ENCODE measurements at regions not wholly inside any gene's neighbourhood (a gene's known extent, or its start where the extent isn't known, plus 50 kb on each side); places are given as distances from the start of the nearest gene placed in this dataset.

- no peak for DNase-seq
- Mint-ChIP-seq H3K36me3 (ENCODE audit: low read depth) (no peaks in the 10 kb centered on the region), H3K4me3 (no peak overlapping the region), H3K9me3 (no peaks in the 10 kb centered on the region), H3K4me1 (no peaks in the 10 kb centered on the region), H3K27ac (no peak overlapping the region), H3K27me3 (peaks cover 4% of the 10 kb centered on the region)
- intact Hi-C loops (cut with micrococcal nuclease), result no loop called here
- POLR2A ChIA-PET, result no interaction called here
- ATAC-seq (ENCODE audit: low read depth), result no peak
- no peak for TF ChIP-seq CTCF (IDR thresholded peaks at IDR 0.05)
- CTCF ChIA-PET, result no interaction called here
These were observed 240.5 kb downstream of the ENC1 start for GRCh38 chr5:74400067-74400466.

GRCh38 chr5:74396913-74397622 lies 243.5 kb downstream of the ENC1 start:
- Mint-ChIP-seq H3K27me3 (no peaks in the 10 kb centered on the region), H3K27ac (no peak overlapping the region), H3K4me3 (no peak overlapping the region), H3K4me1 (no peaks in the 10 kb centered on the region), H3K9me3 (no peaks in the 10 kb centered on the region), H3K36me3 (ENCODE audit: low read depth) (no peaks in the 10 kb centered on the region)
- no peak for ATAC-seq (ENCODE audit: low read depth)
- CTCF ChIA-PET, result interaction anchor here (1.0 kb wide), 1 partner anchor 250 kb away, joined by 3 read pairs; no protein-coding TSS in a partner anchor
- POLR2A ChIA-PET, result no interaction called here
- no peak for DNase-seq
- intact Hi-C loops (cut with micrococcal nuclease), result loop anchor here (10.0 kb wide), 1 partner anchor 492 kb away; no protein-coding TSS in a partner anchor
- TF ChIP-seq CTCF (IDR thresholded peaks at IDR 0.05), result no peak

- ATAC-seq (ENCODE audit: low read depth) (no peak), DNase-seq (no peak)
- Mint-ChIP-seq H3K27ac (no peak overlapping the region), H3K27me3 (no peaks in the 10 kb centered on the region), H3K4me3 (no peak overlapping the region), H3K36me3 (ENCODE audit: low read depth) (no peaks in the 10 kb centered on the region), H3K4me1 (no peaks in the 10 kb centered on the region), H3K9me3 (no peaks in the 10 kb centered on the region)
- ChIA-PET POLR2A (interaction anchor here (1.0 kb wide), 1 partner anchor 96 kb away, joined by 3 read pairs; no protein-coding TSS in a partner anchor), CTCF (interaction anchor here (0.7 to 1.6 kb wide), 4 partner anchors 245 to 280 kb away, joined by 3 to 7 read pairs (median 3); partner anchors contain the start of gene ENC1)
- no peak for TF ChIP-seq CTCF (IDR thresholded peaks at IDR 0.05)
- intact Hi-C loops (cut with micrococcal nuclease), result loop anchor here (1.0 to 10.0 kb wide), 3 partner anchors 247 to 490 kb away; no protein-coding TSS in a partner anchor
These were observed 245.3 kb downstream of the ENC1 start for GRCh38 chr5:74394916-74395880.

- DNase-seq (no peak), ATAC-seq (ENCODE audit: low read depth) (peak; percentile 28)
- intact Hi-C loops (cut with micrococcal nuclease), result loop anchor here (1.0 to 10.0 kb wide), 3 partner anchors 248 to 490 kb away; no protein-coding TSS in a partner anchor
- POLR2A ChIA-PET, result interaction anchor here (1.0 kb wide), 1 partner anchor 96 kb away, joined by 3 read pairs; no protein-coding TSS in a partner anchor
- Mint-ChIP-seq H3K27ac (no peak overlapping the region), H3K36me3 (ENCODE audit: low read depth) (no peaks in the 10 kb centered on the region), H3K4me1 (no peaks in the 10 kb centered on the region), H3K27me3 (no peaks in the 10 kb centered on the region), H3K4me3 (no peak overlapping the region), H3K9me3 (no peaks in the 10 kb centered on the region)
- no peak for TF ChIP-seq CTCF (IDR thresholded peaks at IDR 0.05)
- CTCF ChIA-PET, result interaction anchor here (0.7 to 1.6 kb wide), 4 partner anchors 246 to 280 kb away, joined by 3 to 7 read pairs (median 3); partner anchors contain the start of gene ENC1
These were observed 246.0 kb downstream of the ENC1 start for GRCh38 chr5:74394528-74394915.

All from activated B cell treated with CpG ODN at 0.5 μM for 24 hours (primary cell).